B cell (primary cell): ENCODE measurements at regions not wholly inside any gene's neighbourhood (a gene's known extent, or its start where the extent isn't known, plus 50 kb on each side); places are given as distances from the start of the nearest gene placed in this dataset.

Experiments
- ATAC-seq: fragments of 200-7000 bp; cut with Tn5 transposase; one replicate; pipeline ENCODE4 v1.10.0; 2021; ENCODE audit warnings: low read depth, mild to moderate bottlenecking, moderate number of reproducible peaks, moderate library complexity
- CTCF ChIA-PET: fragments of 350-600 bp; sonication (Branson Sonifier 250); formaldehyde crosslinking; loops from one replicate; lab custom pipeline; 2021; ENCODE audit warnings: antibody characterized with exemption, inconsistent platforms; lab: Charles Lee
- POLR2A ChIA-PET: fragments of 350-600 bp; sonication (Branson Sonifier 250); formaldehyde crosslinking; loops from one replicate; lab custom pipeline; 2021; ENCODE audit warnings: antibody characterized with exemption; lab: Charles Lee
- DNase-seq: peaks from one replicate; pipeline ENCODE4 v3.0.0; 2013
- H2AFZ ChIP-seq: 2 replicates; pipeline ENCODE4 v1.6.1; 2012; ENCODE audit warnings: mild to moderate bottlenecking, low read depth, low read length; ENCODE audit not compliant: insufficient read depth, poor library complexity, severe bottlenecking
- H3K27ac ChIP-seq, 2 donors: 1 replicate in 1 of 2; 2 replicates in 1 of 2; pipeline ENCODE4 v1.5.1; 2012 to 2013; ENCODE audit warnings: low read length in 2 of 2, mild to moderate bottlenecking in 2 of 2, moderate library complexity in 1 of 2
- H3K27me3 ChIP-seq, 4 experiments: fragments of 200-600 bp in 1 of 4; sonication (generic) in 1 of 4; replicated peaks in 1 of 4; 1 replicate in 2 of 4; 2 replicates in 2 of 4; pipeline versions ENCODE4 v1.6.1 to v1.7.0; 2013 to 2016; ENCODE audit warnings: low read length in 3 of 4, mild to moderate bottlenecking in 2 of 4, mixed read lengths in 1 of 4, moderate library complexity in 1 of 4; ENCODE audit not compliant: insufficient read depth in 4 of 4, control insufficient read depth in 3 of 4; ENCODE audit errors: control extremely low read depth in 1 of 4
- H3K36me3 ChIP-seq, 2 experiments: replicated peaks in 1 of 2; 1 replicate in 1 of 2; 2 replicates in 1 of 2; pipeline versions ENCODE4 v1.6.1 to v1.7.1; 2013; ENCODE audit warnings: low read length in 1 of 2; ENCODE audit not compliant: insufficient read depth in 2 of 2, control insufficient read depth in 1 of 2; ENCODE audit errors: control extremely low read depth in 1 of 2, extremely low read depth in 1 of 2
- H3K4me1 ChIP-seq, 2 donors: fragments of 200-600 bp in 1 of 2; sonication (generic) in 1 of 2; 1 replicate in 1 of 2; 2 replicates in 1 of 2; pipeline versions ENCODE4 v1.5.1 to v1.6.1; 2013 to 2017; ENCODE audit warnings: low read length in 2 of 2; ENCODE audit not compliant: control insufficient read depth in 2 of 2, insufficient read depth in 2 of 2
- H3K4me2 ChIP-seq: replicated peaks from 2 replicates; pipeline ENCODE3; 2012; ENCODE audit warnings: mild to moderate bottlenecking, low read depth, low read length; ENCODE audit not compliant: poor library complexity, severe bottlenecking
- H3K4me3 ChIP-seq, 5 experiments: fragments of 200-600 bp in 1 of 5; sonication (generic) in 1 of 5; 1 replicate in 3 of 5; 2 replicates in 2 of 5; pipeline versions ENCODE4 v1.5.1 to v1.7.0; 2011 to 2016; ENCODE audit warnings: low read length in 4 of 5, mild to moderate bottlenecking in 4 of 5, low read depth in 2 of 5, control low read depth in 1 of 5, moderate library complexity in 1 of 5; ENCODE audit not compliant: insufficient read depth in 1 of 5; ENCODE audit errors: control extremely low read depth in 1 of 5, extremely low read depth in 1 of 5
- H3K79me2 ChIP-seq: fragments of 200-600 bp; sonication (generic); one replicate; pipeline ENCODE4 v1.6.0; 2016; ENCODE audit warnings: low read length; ENCODE audit not compliant: control insufficient read depth, insufficient read depth
- H3K9ac ChIP-seq: fragments of 200-600 bp; sonication (generic); 2 replicates; pipeline ENCODE4 v1.6.1; 2017; ENCODE audit warnings: mild to moderate bottlenecking, low read length, moderate library complexity
- H3K9me3 ChIP-seq, 3 donors: one replicate each; pipeline versions ENCODE4 v1.6.1 to v1.7.1; 2013; ENCODE audit warnings: low read length in 2 of 3; ENCODE audit not compliant: control insufficient read depth in 2 of 3, insufficient read depth in 1 of 3; ENCODE audit errors: control extremely low read depth in 1 of 3
- H4K20me1 ChIP-seq: 2 replicates; pipeline ENCODE4 v1.6.0; 2012; ENCODE audit warnings: mild to moderate bottlenecking, low read length; ENCODE audit not compliant: insufficient read depth, control insufficient read depth, poor library complexity, severe bottlenecking
- H3K27ac Mint-ChIP-seq: one replicate; pipeline ENCODE4 v1.8.0; 2021; ENCODE audit warnings: mixed read lengths
- H3K27me3 Mint-ChIP-seq: one replicate; pipeline ENCODE4 v1.8.0; 2021; ENCODE audit warnings: mixed read lengths
- H3K4me1 Mint-ChIP-seq: one replicate; pipeline ENCODE4 v1.8.0; 2021; ENCODE audit warnings: mixed read lengths
- H3K4me3 Mint-ChIP-seq: one replicate; pipeline ENCODE4 v1.8.0; 2021; ENCODE audit warnings: mixed read lengths
- H3K9me3 Mint-ChIP-seq: one replicate; pipeline ENCODE4 v1.8.0; 2022; ENCODE audit warnings: mixed read lengths; ENCODE audit not compliant: insufficient read depth
- CTCF ChIP-seq: fragments of 200-600 bp; IDR thresholded peaks from one replicate; pipeline ENCODE4 v1.8.0; 2022; ENCODE audit warnings: antibody characterized with exemption, mild to moderate bottlenecking
- EZH2 ChIP-seq: IDR thresholded peaks from 2 replicates; pipeline ENCODE4 v1.6.1; 2012; ENCODE audit warnings: borderline replicate concordance, low read depth, mild to moderate bottlenecking, moderate library complexity, low read length; ENCODE audit not compliant: insufficient read depth, poor library complexity, severe bottlenecking
- WGBS: methylation state at CpG from one replicate; pipeline ENCODE4 v1.1.5; 2013; ENCODE audit warnings: missing lambda C conversion rate; ENCODE audit not compliant: insufficient coverage; 5-methylcytosine and 5-hydroxymethylcytosine counted together
- intact Hi-C: fragments of 100-400 bp; cut with micrococcal nuclease; formaldehyde crosslinking; loops from one replicate; pipeline ENCODE4 v1.10.0; 2022

- CTCF ChIA-PET: interaction anchor here (0.5 kb wide), 1 partner anchor 303 kb away, joined by 3 read pairs; no protein-coding TSS in a partner anchor
- no peaks in the 10 kb centered on the region for H3K9me3 Mint-ChIP-seq
- no peak overlapping the region for H3K4me2 ChIP-seq
Measured at GRCh38 chr9:755454-756381, 85.8 kb upstream of the DMRT1 start.

More at GRCh38 chr9:755454-756381, 85.8 kb upstream of the DMRT1 start:
- Histone ChIP-seq H3K9me3 (no peaks in the 10 kb centered on the region), H3K9ac (no peak overlapping the region), H3K27me3 (peaks cover 0 to 4% (median 0%) of the 10 kb centered on the region in 4 experiments), H3K79me2 (no peaks in the 10 kb centered on the region), H3K36me3 (no peaks in the 10 kb centered on the region), H3K4me3 (no peak overlapping the region), H3K27ac (no peak overlapping the region), H2AFZ (no peak overlapping the region), H3K4me1 (peaks cover 0 to 8% of the 10 kb centered on the region in 2 donors), H4K20me1 (no peaks in the 10 kb centered on the region)
- POLR2A ChIA-PET: no interaction called here
- no peak for ATAC-seq
- Mint-ChIP-seq H3K4me1 (peaks cover 8% of the 10 kb centered on the region), H3K4me3 (no peak overlapping the region), H3K27ac (no peak overlapping the region), H3K27me3 (peaks cover 14% of the 10 kb centered on the region)
- intact Hi-C loops: no loop called here
- DNase-seq: no peak
- TF ChIP-seq EZH2 (no peak), CTCF (no peak)
- WGBS: 82% methylated on average over 10 of the region's 12 CpGs
